H1 (cell line): ENCODE measurements at regions not wholly inside any gene's neighbourhood (a gene's known extent, or its start where the extent isn't known, plus 50 kb on each side); places are given as distances from the start of the nearest gene placed in this dataset.

ENCODE experiments used
- CTCF ChIA-PET: fragments of 300-600 bp; sonication (Branson Sonifier 250); formaldehyde crosslinking; loops from one replicate; lab custom pipeline; 2021; ENCODE audit not compliant: partially characterized antibody; lab: Charles Lee
- POLR2A ChIA-PET: fragments of 300-600 bp; sonication (Branson Sonifier 250); formaldehyde crosslinking; loops from one replicate; lab custom pipeline; 2021; ENCODE audit warnings: inconsistent platforms; ENCODE audit not compliant: partially characterized antibody; lab: Charles Lee
- DNase-seq, 2 experiments: peaks; one replicate each; pipeline versions ENCODE4 v3.0.0 to v3.0.0-alpha.2; 2010 to 2022; ENCODE audit warnings: low spot score in 2 of 2, low read depth in 1 of 2, mixed read lengths in 1 of 2
- FAIRE-seq: peaks from 2 replicates; lab custom pipeline; 2011; peaks lifted over from hg19 to GRCh38; lab: Jason Lieb, UNC
- H2AFZ ChIP-seq: 2 replicates; pipeline ENCODE4 v1.8.1; 2012; ENCODE audit warnings: low read length, inconsistent platforms
- H2AK5ac ChIP-seq: 2 replicates; pipeline ENCODE4 v1.6.1; 2013; ENCODE audit warnings: low read depth, low read length
- H2BK120ac ChIP-seq: replicated peaks from 2 replicates; pipeline ENCODE3; 2013; ENCODE audit warnings: low read depth, low read length, inconsistent platforms
- H2BK12ac ChIP-seq: 2 replicates; pipeline ENCODE4 v1.6.1; 2013; ENCODE audit warnings: low read depth, low read length
- H2BK15ac ChIP-seq: 2 replicates; pipeline ENCODE4 v1.6.1; 2013; ENCODE audit warnings: low read length
- H2BK20ac ChIP-seq: 2 replicates; pipeline ENCODE4 v1.6.1; 2013; ENCODE audit warnings: low read length
- H2BK5ac ChIP-seq: 2 replicates; pipeline ENCODE4 v1.6.1; 2013; ENCODE audit warnings: low read depth, low read length
- H3K14ac ChIP-seq: 2 replicates; pipeline ENCODE4 v1.6.1; 2013; ENCODE audit warnings: inconsistent platforms; ENCODE audit not compliant: insufficient read length
- H3K18ac ChIP-seq: 2 replicates; pipeline ENCODE4 v1.6.1; 2013; ENCODE audit warnings: low read length; ENCODE audit errors: extremely low read depth
- H3K23ac ChIP-seq: 2 replicates; pipeline ENCODE4 v1.6.1; 2013; ENCODE audit warnings: inconsistent platforms; ENCODE audit not compliant: insufficient read length
- H3K23me2 ChIP-seq: 2 replicates; pipeline ENCODE4 v1.6.1; 2013; ENCODE audit warnings: low read depth, low read length
- H3K27ac ChIP-seq: 2 replicates; pipeline ENCODE4 v1.6.1; 2011; ENCODE audit warnings: low read depth, low read length, inconsistent platforms
- H3K27me3 ChIP-seq, 4 experiments: replicated peaks in 1 of 4; 1 replicate in 1 of 4; 2 replicates in 3 of 4; pipeline versions ENCODE4 v1.6.1 to v1.8.1; 2011 to 2013; ENCODE audit warnings: low read length in 3 of 4, mild to moderate bottlenecking in 3 of 4, inconsistent platforms in 2 of 4, mixed read lengths in 2 of 4, moderate library complexity in 1 of 4; ENCODE audit not compliant: control insufficient read depth in 3 of 4, insufficient read depth in 3 of 4; ENCODE audit errors: extremely low read depth in 1 of 4
- H3K36me3 ChIP-seq, 4 experiments: 2 replicates each; pipeline versions ENCODE4 v1.6.1 to v1.8.1; 2011 to 2013; ENCODE audit warnings: mild to moderate bottlenecking in 4 of 4, low read length in 3 of 4, moderate library complexity in 2 of 4, control low read depth in 1 of 4, inconsistent platforms in 1 of 4; ENCODE audit not compliant: insufficient read depth in 4 of 4, control insufficient read depth in 2 of 4
- H3K4ac ChIP-seq: replicated peaks from 2 replicates; pipeline ENCODE3; 2013; ENCODE audit warnings: low read length, low read depth, mixed read lengths, inconsistent platforms; ENCODE audit not compliant: insufficient read length
- H3K4me1 ChIP-seq, 4 experiments: replicated peaks in 1 of 4; 1 replicate in 1 of 4; 2 replicates in 3 of 4; pipeline versions ENCODE4 v1.6.1 to v1.8.1; 2011 to 2013; ENCODE audit warnings: low read length in 3 of 4, inconsistent platforms in 2 of 4, mixed read lengths in 1 of 4; ENCODE audit not compliant: insufficient read depth in 4 of 4, control insufficient read depth in 3 of 4
- H3K4me2 ChIP-seq, 2 experiments: 2 replicates each; pipeline versions ENCODE4 v1.6.1 to v1.8.1; 2011 to 2013; ENCODE audit warnings: low read depth in 2 of 2, low read length in 2 of 2, control low read depth in 1 of 2, inconsistent platforms in 1 of 2, mild to moderate bottlenecking in 1 of 2; ENCODE audit not compliant: insufficient read depth in 1 of 2
- H3K4me3 ChIP-seq, 4 experiments: fragments of 200-600, 300-600 bp in 1 of 4; sonication (generic), shearing (Covaris generic), sonication (Bioruptor Twin) in 1 of 4; 2 replicates each; pipeline versions ENCODE4 v1.5.1 to v1.8.1; 2011 to 2016; ENCODE audit warnings: low read length in 4 of 4, low read depth in 3 of 4, control low read depth in 2 of 4, inconsistent platforms in 2 of 4, mild to moderate bottlenecking in 2 of 4, mixed read lengths in 1 of 4, moderate library complexity in 1 of 4; ENCODE audit not compliant: insufficient read depth in 2 of 4; ENCODE audit errors: extremely low read depth in 1 of 4
- H3K56ac ChIP-seq: replicated peaks from 2 replicates; pipeline ENCODE3; 2013; ENCODE audit warnings: low read depth, mild to moderate bottlenecking, mixed read lengths, low read length, inconsistent platforms; ENCODE audit not compliant: insufficient read length
- H3K79me1 ChIP-seq: 2 replicates; pipeline ENCODE4 v1.6.1; 2013; ENCODE audit warnings: low read depth, low read length, control low read depth
- H3K79me2 ChIP-seq, 2 experiments: 2 replicates each; pipeline versions ENCODE4 v1.6.1 to v1.8.1; 2012 to 2013; ENCODE audit warnings: low read length in 2 of 2, mild to moderate bottlenecking in 2 of 2, inconsistent platforms in 1 of 2; ENCODE audit not compliant: insufficient read depth in 2 of 2, control insufficient read depth in 1 of 2
- H3K9ac ChIP-seq, 4 experiments: replicated peaks in 1 of 4; 1 replicate in 1 of 4; 2 replicates in 3 of 4; pipeline versions ENCODE4 v1.6.1 to v1.8.1; 2011 to 2013; ENCODE audit warnings: low read depth in 3 of 4, low read length in 3 of 4, control low read depth in 2 of 4, mild to moderate bottlenecking in 2 of 4, moderate library complexity in 2 of 4, inconsistent platforms in 1 of 4; ENCODE audit errors: extremely low read depth in 1 of 4
- H3K9me3 ChIP-seq, 2 experiments: 2 replicates each; pipeline versions ENCODE4 v1.6.1 to v1.8.1; 2012 to 2013; ENCODE audit warnings: mild to moderate bottlenecking in 2 of 2, moderate library complexity in 2 of 2, control low read depth in 1 of 2, inconsistent platforms in 1 of 2, low read depth in 1 of 2, low read length in 1 of 2, mixed read lengths in 1 of 2; ENCODE audit not compliant: insufficient read depth in 2 of 2
- H4K20me1 ChIP-seq, 2 experiments: replicated peaks in 1 of 2; 2 replicates each; pipeline versions ENCODE3 to v1.8.1; 2011 to 2013; ENCODE audit warnings: inconsistent platforms in 2 of 2, low read length in 2 of 2, mild to moderate bottlenecking in 1 of 2; ENCODE audit not compliant: insufficient read depth in 2 of 2, control insufficient read depth in 1 of 2
- H4K5ac ChIP-seq: 2 replicates; pipeline ENCODE4 v1.6.1; 2013; ENCODE audit warnings: low read length, low read depth, mixed read lengths, inconsistent platforms; ENCODE audit not compliant: insufficient read length
- H4K8ac ChIP-seq: 2 replicates; pipeline ENCODE4 v1.8.0; 2013; ENCODE audit warnings: mild to moderate bottlenecking, moderate library complexity, low read length, inconsistent platforms; ENCODE audit not compliant: insufficient read depth; ENCODE audit errors: extremely low read depth
- H4K91ac ChIP-seq: replicated peaks from 2 replicates; pipeline ENCODE3; 2013; ENCODE audit warnings: low read length, mixed read lengths, inconsistent platforms; ENCODE audit not compliant: insufficient read length
- ASH2L ChIP-seq: fragments of 200-600, 300-600 bp; sonication (generic); IDR thresholded peaks from one replicate; pipeline ENCODE4 v1.7.1; 2017; ENCODE audit warnings: low read length
- ATF2 ChIP-seq: IDR thresholded peaks from 2 replicates; pipeline ENCODE4 v1.6.1; 2012; ENCODE audit warnings: low read length, inconsistent platforms
- CEBPB ChIP-seq: IDR thresholded peaks from 2 replicates; pipeline ENCODE4 v1.6.1; 2012; ENCODE audit warnings: low read depth, low read length
- CHD2 ChIP-seq: IDR thresholded peaks from 2 replicates; pipeline ENCODE4 v1.6.1; 2012; ENCODE audit warnings: low read length, improper control_type of control experiment
- GABPA ChIP-seq: IDR thresholded peaks from 2 replicates; pipeline ENCODE4 v1.6.1; 2011; ENCODE audit warnings: mild to moderate bottlenecking, low read length, moderate library complexity, borderline replicate concordance; ENCODE audit not compliant: insufficient read depth
- MAFK ChIP-seq: IDR thresholded peaks from 2 replicates; pipeline ENCODE4 v1.6.1; 2012; ENCODE audit warnings: low read depth, mild to moderate bottlenecking, improper control_type of control experiment, low read length
- MAX ChIP-seq: IDR thresholded peaks from 2 replicates; pipeline ENCODE4 v1.6.1; 2012; ENCODE audit warnings: inconsistent platforms
- SP2 ChIP-seq: IDR thresholded peaks from 2 replicates; pipeline ENCODE4 v1.6.1; 2012; ENCODE audit warnings: mild to moderate bottlenecking, low read length, inconsistent platforms
- YY1 ChIP-seq: IDR thresholded peaks from 2 replicates; pipeline ENCODE4 v1.6.1; 2011; ENCODE audit warnings: low read depth, mild to moderate bottlenecking, low read length
- WGBS, 2 experiments: shearing (Covaris generic) in 1 of 2; methylation state at CpG; one replicate each; pipeline versions ENCODE4 v1.1.6 to v1.1.7; 2013 to 2015; ENCODE audit warnings: low lambda C conversion rate in 2 of 2, mixed read lengths in 2 of 2, inconsistent platforms in 1 of 2, low coverage in 1 of 2, missing lambda C conversion rate in 1 of 2; ENCODE audit not compliant: insufficient replicate concordance in 2 of 2, insufficient coverage in 1 of 2, insufficient read length in 1 of 2; ENCODE audit errors: extremely low coverage in 1 of 2, missing lambda C conversion rate in 1 of 2; 5-methylcytosine and 5-hydroxymethylcytosine counted together

- H4K5ac ChIP-seq: peak overlapping the region; percentile 76
- H3K79me2 ChIP-seq: no peaks in the 10 kb centered on the region
- H3K27me3 ChIP-seq: peaks cover 0 to 4% (median 2%) of the 10 kb centered on the region in 4 experiments; a peak in 3 of 7 replicates
- H4K91ac ChIP-seq: peak overlapping the region; percentile 93
- H3K4me2 ChIP-seq: peak overlapping the region; percentile 46 to 79
- no peak overlapping the region for H3K27ac ChIP-seq
- H3K9ac ChIP-seq: peak overlapping the region in 1 of 4 experiments; percentile 34; a peak in 2 of 7 replicates
- peaks cover 0 to 6% (median 4%) of the 10 kb centered on the region in 4 experiments; a peak in 4 of 7 replicates for H3K4me1 ChIP-seq
- no peaks in the 10 kb centered on the region; a peak in 1 of 8 replicates for H3K36me3 ChIP-seq
- H3K79me1 ChIP-seq: no peaks in the 10 kb centered on the region
- H2BK5ac ChIP-seq: no peak overlapping the region
- no peak overlapping the region for H3K56ac ChIP-seq
- H2BK15ac ChIP-seq: peak overlapping the region; percentile 75; the same call in 1 of the 2 replicates
- POLR2A ChIA-PET: interaction anchor here (0.6 to 0.8 kb wide), 3 partner anchors 9 to 105 kb away, joined by 3 to 4 read pairs (median 3); no protein-coding TSS in a partner anchor
- H2AFZ ChIP-seq: peak overlapping the region; percentile 79
- H2AK5ac ChIP-seq: 0 out of 2 replicates have a peak overlapping the region, but pooled peaks have one; percentile 39
- H2BK120ac ChIP-seq: peak overlapping the region; percentile 6
- 25% methylated on average over 50 of the region's 51 CpGs; no CpG with 5 or more reads in 1 of the 2 experiments for WGBS, 2 experiments
- DNase-seq: peak; percentile 39 to 84
- peak overlapping the region; percentile 81; the same call in 1 of the 2 replicates for H2BK12ac ChIP-seq
- peak overlapping the region; percentile 32 to 61 (median 48) for H3K4me3 ChIP-seq
- peak overlapping the region; percentile 81 for H3K18ac ChIP-seq
- no peaks in the 10 kb centered on the region for H4K20me1 ChIP-seq
- no peaks in the 10 kb centered on the region for H3K9me3 ChIP-seq
- CTCF ChIA-PET: interaction anchor here (0.6 to 2.1 kb wide), 27 partner anchors 12 to 849 kb away, joined by 3 to 14 read pairs (median 3); no protein-coding TSS in a partner anchor
- peak; percentile 7 for FAIRE-seq
- peak overlapping the region; percentile 72 for H4K8ac ChIP-seq
- H3K4ac ChIP-seq: peak overlapping the region; percentile 53
- H3K14ac ChIP-seq: no peak overlapping the region
- H2BK20ac ChIP-seq: 0 out of 2 replicates have a peak overlapping the region, but pooled peaks have one; percentile 34
- H3K23me2 ChIP-seq: peaks cover 4% of the 10 kb centered on the region; the same call in 1 of the 2 replicates
- H3K23ac ChIP-seq: no peak overlapping the region
- peak; percentile 68; the same call in 1 of the 2 replicates for TF ChIP-seq YY1
- TF ChIP-seq CEBPB: peak; percentile 93
- no peak for TF ChIP-seq ATF2
- TF ChIP-seq MAX: peak; percentile 61
- TF ChIP-seq SP2: no peak
- 0 out of 2 replicates have a peak, but pooled peaks have one; percentile 27 for TF ChIP-seq CHD2
- TF ChIP-seq MAFK: no peak
- TF ChIP-seq GABPA: 0 out of 2 replicates have a peak, but pooled peaks have one; percentile 17
- TF ChIP-seq ASH2L: peak; percentile 52
Measured at GRCh38 chr22:49632199-49633009, 195.3 kb downstream of the BRD1 start.
